ENCODE measurements at regions not wholly inside any gene's neighbourhood (a gene's known extent, or its start where the extent isn't known, plus 50 kb on each side); places are given as distances from the start of the nearest gene placed in this dataset.

- TF ChIP-seq TCF4 (CRISPR knock-in tag; IDR thresholded peaks at IDR 0.05; ENCODE audit: borderline replicate concordance) (no peak), ZNF70 (CRISPR knock-in tag; IDR thresholded peaks at IDR 0.05) (no peak), GLIS3 (CRISPR knock-in tag; IDR thresholded peaks at IDR 0.05) (no peak), ZNF8 (CRISPR knock-in tag; IDR thresholded peaks at IDR 0.05) (no peak), ESRRG (CRISPR knock-in tag; IDR thresholded peaks at IDR 0.05) (no peak), OSR1 (CRISPR knock-in tag; IDR thresholded peaks at IDR 0.05) (no peak), ZFP3 (CRISPR knock-in tag; IDR thresholded peaks at IDR 0.05) (no peak), ZNF565 (CRISPR knock-in tag; conservative IDR thresholded peaks at IDR 0.05; ENCODE audit: low read depth) (no peak), SNAI2 (CRISPR knock-in tag; IDR thresholded peaks at IDR 0.05) (no peak), BACH2 (CRISPR knock-in tag; IDR thresholded peaks at IDR 0.05; ENCODE audit: borderline replicate concordance) (no peak), RARB (CRISPR knock-in tag; IDR thresholded peaks at IDR 0.05) (no peak)
- ATAC-seq = no peak
Observed at GRCh38 chr9:105871540-105871939, 177.2 kb downstream of the TMEM38B start.

- ATAC-seq = no peak
Observed at GRCh38 chr9:105873801-105874200, 179.5 kb downstream of the TMEM38B start.

More at GRCh38 chr9:105873801-105874200, 179.5 kb downstream of the TMEM38B start:
- TF ChIP-seq ZNF70 (CRISPR knock-in tag; IDR thresholded peaks at IDR 0.05) = no peak
- no peak for TF ChIP-seq ZC3H10 (CRISPR knock-in tag; IDR thresholded peaks at IDR 0.05)
- no peak for TF ChIP-seq BACH2 (CRISPR knock-in tag; IDR thresholded peaks at IDR 0.05; ENCODE audit: borderline replicate concordance)
- no peak for TF ChIP-seq PPARA (CRISPR knock-in tag; IDR thresholded peaks at IDR 0.05; ENCODE audit: borderline replicate concordance)
- TF ChIP-seq PATZ1 (CRISPR knock-in tag; IDR thresholded peaks at IDR 0.05; ENCODE audit: borderline replicate concordance) = no peak
- no peak for TF ChIP-seq ESRRG (CRISPR knock-in tag; IDR thresholded peaks at IDR 0.05)
- no peak for TF ChIP-seq POU6F1 (CRISPR knock-in tag; IDR thresholded peaks at IDR 0.05; ENCODE audit: borderline replicate concordance, low read depth)
- no peak for TF ChIP-seq ZFP30 (CRISPR knock-in tag; IDR thresholded peaks at IDR 0.05)
- TF ChIP-seq RARB (CRISPR knock-in tag; IDR thresholded peaks at IDR 0.05) = no peak
- TF ChIP-seq TCF4 (CRISPR knock-in tag; IDR thresholded peaks at IDR 0.05; ENCODE audit: borderline replicate concordance) = no peak
- no peak for TF ChIP-seq SNAI2 (CRISPR knock-in tag; IDR thresholded peaks at IDR 0.05)
- TF ChIP-seq ARNTL (CRISPR knock-in tag; IDR thresholded peaks at IDR 0.05; ENCODE audit: borderline replicate concordance, low read depth) = no peak
- no peak for TF ChIP-seq OSR1 (CRISPR knock-in tag; IDR thresholded peaks at IDR 0.05)
- no peak for TF ChIP-seq CREB5 (CRISPR knock-in tag; IDR thresholded peaks at IDR 0.05; ENCODE audit: low read depth)
- no peak for TF ChIP-seq ZFP3 (CRISPR knock-in tag; IDR thresholded peaks at IDR 0.05)
- no peak for TF ChIP-seq TSHZ2 (CRISPR knock-in tag; IDR thresholded peaks at IDR 0.05)
- TF ChIP-seq ZNF565 (CRISPR knock-in tag; conservative IDR thresholded peaks at IDR 0.05; ENCODE audit: low read depth) = no peak
- no peak for TF ChIP-seq ZNF8 (CRISPR knock-in tag; IDR thresholded peaks at IDR 0.05)
